ENCODE measurements at regions not wholly inside any gene's neighbourhood (a gene's known extent, or its start where the extent isn't known, plus 50 kb on each side); places are given as distances from the start of the nearest gene placed in this dataset.

DNA sequence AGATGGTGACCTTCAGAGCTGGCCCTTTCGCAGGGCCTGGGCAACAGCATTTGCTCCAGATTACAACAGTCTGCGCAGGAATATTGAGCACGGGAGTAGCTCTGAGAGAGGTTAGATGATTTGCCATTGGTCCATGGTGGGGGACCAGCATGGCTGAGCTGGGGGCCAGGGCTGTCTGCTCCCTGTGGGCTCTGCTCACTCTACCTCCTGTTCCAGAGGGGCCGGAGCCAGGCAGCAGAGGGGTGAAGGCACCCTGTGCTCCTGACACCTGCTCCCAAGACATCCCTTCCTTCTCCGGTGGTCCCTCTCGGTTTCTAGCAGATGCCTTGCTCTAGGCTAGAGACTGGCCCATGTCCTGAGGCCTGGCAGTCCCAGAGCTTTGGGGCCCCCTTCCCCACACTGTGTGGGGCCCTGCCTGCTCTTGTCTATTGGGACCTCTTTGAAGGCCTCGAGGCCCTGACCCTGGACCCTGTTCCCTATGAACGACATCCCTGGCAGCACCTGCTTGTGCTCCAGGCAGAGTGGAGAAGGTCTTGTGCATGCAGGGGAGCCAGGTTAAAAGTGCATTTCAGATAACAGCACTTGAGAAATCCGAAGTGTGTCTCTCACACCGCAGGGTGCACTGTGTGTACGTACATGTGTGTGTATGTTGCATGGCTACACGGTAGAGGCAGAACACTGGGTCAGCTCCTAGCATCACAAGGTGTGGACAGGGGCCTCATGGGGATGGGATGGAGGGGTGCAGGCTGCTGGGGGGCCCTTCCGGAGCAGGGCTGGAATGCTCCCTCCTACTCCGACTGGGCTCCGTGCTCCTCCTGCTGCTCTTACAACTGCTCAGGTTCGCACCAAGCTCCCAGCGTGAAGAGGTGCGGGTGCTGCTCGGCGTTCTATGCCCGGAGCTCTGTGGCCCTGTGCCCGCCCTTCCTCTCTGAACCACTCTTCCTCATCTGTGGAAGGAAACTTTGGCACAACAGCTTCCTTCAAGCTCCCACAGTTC is 123.3 kb upstream of the B3GAT1 start:
- Histone ChIP-seq H3K27ac (ENCODE audit: insufficient read length, low read depth, low read length) (no peak overlapping the region), H3K4me1 (ENCODE audit: insufficient read depth, low read length) (no peaks in the 10 kb centered on the region; the same call in 1 of the 2 replicates), H3K9ac (ENCODE audit: extremely low read depth, insufficient read length, low read length) (no peak overlapping the region), H3K56ac (ENCODE audit: insufficient read length, low read depth, low read length) (no peak overlapping the region), H4K91ac (ENCODE audit: insufficient read length, low read depth, low read length) (no peak overlapping the region), H3K79me2 (ENCODE audit: insufficient read depth, low read length) (no peaks in the 10 kb centered on the region), H2BK12ac (ENCODE audit: insufficient read length, low read depth, low read length) (no peak overlapping the region), H3T11ph (ENCODE audit: low read length) (no peak overlapping the region), H2BK20ac (ENCODE audit: low read depth, low read length, poor library complexity, severe bottlenecking) (no peak overlapping the region), H3K23me2 (ENCODE audit: insufficient read length, low read depth, low read length, poor library complexity, severe bottlenecking) (no peaks in the 10 kb centered on the region), H2BK15ac (ENCODE audit: low read depth, low read length) (no peak overlapping the region), H3K79me1 (ENCODE audit: insufficient read depth, low read depth, low read length, poor library complexity, severe bottlenecking) (no peaks in the 10 kb centered on the region), H3K23ac (ENCODE audit: insufficient read length, low read depth, low read length) (no peak overlapping the region), H2AK5ac (ENCODE audit: insufficient read length, low read length) (no peak overlapping the region), H2BK120ac (ENCODE audit: low read depth, low read length, poor library complexity, severe bottlenecking) (no peak overlapping the region), H3K4ac (ENCODE audit: low read depth, low read length) (no peak overlapping the region), H2AFZ (ENCODE audit: low read length) (no peak overlapping the region), H3K4me2 (ENCODE audit: insufficient read depth, insufficient read length, low read length) (no peak overlapping the region), H3K14ac (ENCODE audit: insufficient read depth, low read length) (no peak overlapping the region), H4K5ac (ENCODE audit: insufficient read length, low read depth, low read length) (no peak overlapping the region), H4K8ac (replicated peaks; ENCODE audit: insufficient read length, low read depth, low read length) (no peak overlapping the region), H3K27me3 (ENCODE audit: insufficient read depth, low read length) (no peaks in the 10 kb centered on the region; the same call in 1 of the 2 replicates), H3K18ac (ENCODE audit: insufficient read length, low read depth, low read length) (no peak overlapping the region), H4K20me1 (ENCODE audit: control insufficient read depth, insufficient read depth, insufficient read length) (no peaks in the 10 kb centered on the region), H3K9me3 (ENCODE audit: control insufficient read depth, low read depth, low read length) (no peaks in the 10 kb centered on the region), H2BK5ac (ENCODE audit: insufficient read length, low read length) (no peak overlapping the region)
- Mint-ChIP-seq H3K27me3 (ENCODE audit: low read depth) (peaks cover 6% of the 10 kb centered on the region), H3K4me3 (no peak overlapping the region), H3K36me3 (ENCODE audit: insufficient read depth in 1 of 3, low read depth in 3 of 3) (peaks cover 0 to 3% (median 0%) of the 10 kb centered on the region in 3 experiments; a peak in 1 of 7 replicates), H3K9me3 (peaks cover 0 to 3% of the 10 kb centered on the region in 2 experiments; a peak in 2 of 5 replicates), H3K4me1 (peaks cover 5 to 20% of the 10 kb centered on the region in 2 experiments), H3K27ac (no peak overlapping the region; a peak in 1 of 7 replicates)
- peak; percentile 16 for DNase-seq
- WGBS (ENCODE audit: extremely low coverage, insufficient read length, low lambda C conversion rate), result no CpG with 5 or more reads among the region's 22 CpGs
- TF ChIP-seq, protein P1, sequence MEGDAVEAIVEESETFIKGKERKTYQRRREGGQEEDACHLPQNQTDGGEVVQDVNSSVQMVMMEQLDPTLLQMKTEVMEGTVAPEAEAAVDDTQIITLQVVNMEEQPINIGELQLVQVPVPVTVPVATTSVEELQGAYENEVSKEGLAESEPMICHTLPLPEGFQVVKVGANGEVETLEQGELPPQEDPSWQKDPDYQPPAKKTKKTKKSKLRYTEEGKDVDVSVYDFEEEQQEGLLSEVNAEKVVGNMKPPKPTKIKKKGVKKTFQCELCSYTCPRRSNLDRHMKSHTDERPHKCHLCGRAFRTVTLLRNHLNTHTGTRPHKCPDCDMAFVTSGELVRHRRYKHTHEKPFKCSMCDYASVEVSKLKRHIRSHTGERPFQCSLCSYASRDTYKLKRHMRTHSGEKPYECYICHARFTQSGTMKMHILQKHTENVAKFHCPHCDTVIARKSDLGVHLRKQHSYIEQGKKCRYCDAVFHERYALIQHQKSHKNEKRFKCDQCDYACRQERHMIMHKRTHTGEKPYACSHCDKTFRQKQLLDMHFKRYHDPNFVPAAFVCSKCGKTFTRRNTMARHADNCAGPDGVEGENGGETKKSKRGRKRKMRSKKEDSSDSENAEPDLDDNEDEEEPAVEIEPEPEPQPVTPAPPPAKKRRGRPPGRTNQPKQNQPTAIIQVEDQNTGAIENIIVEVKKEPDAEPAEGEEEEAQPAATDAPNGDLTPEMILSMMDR (conservative IDR thresholded peaks at IDR 0.05), result no peak
